ENCODE measurements at regions not wholly inside any gene's neighbourhood (a gene's known extent, or its start where the extent isn't known, plus 50 kb on each side); places are given as distances from the start of the nearest gene placed in this dataset.
A peak's percentile ranks its signal among the peaks of the same experiment; 100 is the strongest.
"Not testable (repeated sequence)": the region's sequence is repeated elsewhere in the genome, so short reads cannot be mapped to it uniquely, and the experiment has no call there.

DNA sequence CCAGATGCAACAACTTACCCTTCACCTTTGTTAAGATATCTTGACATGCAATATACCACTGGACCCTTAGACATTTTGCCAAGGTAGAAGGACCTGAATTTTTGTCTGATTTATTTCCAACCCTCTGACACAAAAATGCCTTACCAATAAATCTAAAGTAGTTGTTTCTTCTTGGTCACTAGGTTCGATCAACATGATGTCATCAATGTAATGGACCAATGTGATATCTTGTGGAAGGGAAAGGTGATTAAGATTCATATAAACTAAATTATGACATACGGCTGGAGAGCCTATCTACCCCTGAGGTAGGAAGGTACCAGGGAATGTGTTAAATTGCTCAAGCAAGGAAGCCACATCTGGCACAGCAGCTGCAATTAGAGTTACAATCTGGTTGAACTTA, 67.7 kb upstream of the SERPINE2 start:
- no peak for DNase-seq

GRCh38 chr2:224104668-224105386, 65.7 kb upstream of the SERPINE2 start:
- DNase-seq: no peak

- DNase-seq: no peak
Measured at GRCh38 chr2:224103651-224104050, 64.6 kb upstream of the SERPINE2 start.

DNA sequence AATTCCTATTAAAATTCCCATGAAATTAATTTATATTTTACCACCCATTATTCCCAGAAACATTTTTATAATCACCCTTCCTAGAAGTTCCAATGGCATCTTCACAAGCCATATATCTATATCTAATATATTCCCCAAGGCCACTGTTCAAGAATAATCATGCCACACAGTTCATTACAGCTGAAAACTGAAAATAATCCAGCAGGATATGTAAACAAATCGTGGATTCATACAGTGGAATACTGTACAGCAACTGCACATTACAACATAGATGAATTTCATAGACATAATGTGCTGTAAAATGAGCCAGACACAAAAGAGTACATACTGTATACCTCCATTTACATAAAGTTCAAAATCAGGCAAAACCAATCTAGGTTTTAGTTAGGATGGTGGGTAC, 63.9 kb upstream of the SERPINE2 start:
- no peak for DNase-seq

DNA sequence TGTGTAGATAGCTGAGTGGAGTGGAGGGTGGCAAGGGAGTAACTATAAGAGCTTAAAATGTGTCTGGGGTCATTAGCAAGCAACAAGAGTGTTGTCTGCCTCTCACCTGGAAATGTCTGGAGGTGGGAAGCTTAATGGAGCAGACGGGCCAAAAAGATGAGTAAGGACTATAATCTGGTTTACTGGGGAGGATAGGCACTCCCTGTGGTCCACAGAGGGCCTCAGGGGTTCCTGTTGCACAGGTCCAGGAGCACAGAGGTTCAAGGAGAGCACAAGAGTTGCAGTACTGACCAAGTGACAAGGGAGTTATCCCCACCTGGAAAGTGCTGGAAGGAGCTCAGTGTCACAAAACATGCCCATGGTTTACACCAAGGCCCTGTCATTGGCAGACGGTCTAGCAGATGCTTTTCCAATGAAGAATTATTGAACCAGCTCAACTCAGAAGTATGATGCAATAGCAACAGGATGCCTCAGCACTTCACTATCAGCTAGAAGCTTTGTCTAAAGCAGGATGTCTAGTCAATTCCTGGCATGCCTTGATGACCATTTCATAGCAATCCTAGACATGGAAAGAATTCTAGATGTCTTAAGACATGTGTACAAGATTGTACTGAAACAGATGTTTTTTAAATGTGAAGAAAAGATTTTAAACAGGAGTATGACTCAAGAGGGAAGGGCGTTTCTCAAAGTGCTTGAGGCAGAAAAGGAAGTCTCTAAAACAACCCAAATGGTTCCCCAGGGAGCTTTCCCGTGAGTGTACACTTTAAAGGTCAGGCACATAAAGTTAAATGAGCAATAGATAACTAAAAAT, 62.9 kb upstream of the SERPINE2 start:
- DNase-seq: peak; percentile 43

- no peak for DNase-seq
Measured at GRCh38 chr2:224099861-224100643, 61.0 kb upstream of the SERPINE2 start.

GRCh38 chr2:224098481-224099230, 59.6 kb upstream of the SERPINE2 start:
- DNase-seq: no peak

- DNase-seq: no peak
Measured at GRCh38 chr2:224094413-224094812, 55.3 kb upstream of the SERPINE2 start.

- not testable (repeated sequence) for DNase-seq
Measured at GRCh38 chr2:224091671-224092070, 52.6 kb upstream of the SERPINE2 start.

- DNase-seq: not testable (repeated sequence)
Measured at GRCh38 chr2:224089606-224090005, 50.5 kb upstream of the SERPINE2 start.

Data from kidney glomerular epithelial cell (primary cell).